ENCODE measurements at regions not wholly inside any gene's neighbourhood (a gene's known extent, or its start where the extent isn't known, plus 50 kb on each side); places are given as distances from the start of the nearest gene placed in this dataset.

GRCh38 chr6:145036848-145037567, 698.3 kb downstream of the EPM2A start:
- no peak for TF ChIP-seq POLR2A (IDR thresholded peaks at IDR 0.05; ENCODE audit: low read length)
- TF ChIP-seq GATA1 (IDR thresholded peaks at IDR 0.05; ENCODE audit: low read depth, low read length), result no peak
